Vagina (tissue), 2 donors: ENCODE measurements at regions not wholly inside any gene's neighbourhood (a gene's known extent, or its start where the extent isn't known, plus 50 kb on each side); places are given as distances from the start of the nearest gene placed in this dataset.

Source experiments
- DNase-seq, 2 donors: peaks; one replicate each; pipeline ENCODE4 v3.0.0-alpha.2; 2017; ENCODE audit errors: extremely low spot score in 2 of 2
- H3K27ac ChIP-seq: fragments of 200-600 bp; sonication (generic); one replicate; pipeline ENCODE4 v1.5.1; 2019
- H3K27me3 ChIP-seq: fragments of 200-600 bp; sonication (generic); one replicate; pipeline ENCODE4 v1.5.1; 2019
- H3K36me3 ChIP-seq, 2 donors: fragments of 200-600 bp; sonication (generic); one replicate each; pipeline ENCODE4 v1.5.1; 2017 to 2019
- H3K4me1 ChIP-seq: fragments of 200-600 bp; sonication (generic); one replicate; pipeline ENCODE4 v1.5.1; 2019
- H3K4me3 ChIP-seq, 2 donors: fragments of 200-600 bp; sonication (generic); 1 replicate in 1 of 2; 2 replicates in 1 of 2; pipeline ENCODE4 v1.5.1; 2016 to 2019
- H3K9me3 ChIP-seq: fragments of 200-600 bp; sonication (generic); one replicate; pipeline ENCODE4 v1.5.1; 2019
- POLR2A ChIP-seq, 2 donors: fragments of 450-650 bp; IDR thresholded peaks; one replicate each; pipeline ENCODE4 v1.6.1; 2017; ENCODE audit warnings: antibody characterized with exemption in 2 of 2, mild to moderate bottlenecking in 2 of 2, moderate library complexity in 2 of 2
- POLR2AphosphoS5 ChIP-seq, 2 donors: sonication (generic); formaldehyde crosslinking; IDR thresholded peaks; one replicate each; pipeline ENCODE4 v1.9.0; 2017; ENCODE audit warnings: antibody characterized with exemption in 2 of 2, mild to moderate bottlenecking in 2 of 2, low read depth in 1 of 2; ENCODE audit not compliant: insufficient read depth in 1 of 2
- intact Hi-C: fragments of 100-400 bp; cut with DNase I; formaldehyde crosslinking; loops from one replicate; pipeline ENCODE4 v1.15.1; 2023
- TF ChIP-seq, protein P1 (sequence below), 3 experiments: fragments of 450-650 bp in 2 of 3; fragments of 200-600 bp in 1 of 3; sonication (generic) in 1 of 3; IDR thresholded peaks; one replicate each; pipeline ENCODE4 v1.5.1; 2017 to 2019; ENCODE audit warnings: antibody characterized with exemption in 3 of 3, mild to moderate bottlenecking in 2 of 3, moderate library complexity in 2 of 3

DNA sequence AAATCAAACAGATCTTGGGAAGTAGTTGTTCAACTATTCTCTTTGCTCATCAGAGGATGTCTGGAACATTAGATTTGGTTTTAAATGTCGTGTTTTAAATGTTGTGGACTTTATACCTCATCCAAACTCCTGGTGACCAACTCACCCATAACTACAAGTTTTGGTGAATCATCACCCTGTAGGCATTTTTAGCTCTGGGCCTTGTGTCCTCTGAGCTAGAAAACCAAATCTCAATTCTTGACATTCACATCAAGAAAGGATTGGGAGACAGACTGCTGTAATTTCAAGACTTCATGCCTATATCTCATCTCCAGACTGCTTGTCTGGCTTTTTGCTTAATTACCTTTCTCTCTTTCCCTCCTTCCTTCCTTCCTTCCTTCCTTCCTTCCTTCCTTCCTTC, 228.5 kb upstream of the ROBO2 start:
- Histone ChIP-seq H3K9me3 (no peaks in the 10 kb centered on the region), H3K4me1 (no peaks in the 10 kb centered on the region), H3K27ac (no peak overlapping the region), H3K4me3 (no peak overlapping the region), H3K36me3 (no peaks in the 10 kb centered on the region), H3K27me3 (no peaks in the 10 kb centered on the region)
- no peak for DNase-seq
- no peak for TF ChIP-seq POLR2AphosphoS5 (IDR thresholded peaks at IDR 0.05; ENCODE audit: insufficient read depth in 1 of 2, low read depth in 1 of 2)
- intact Hi-C loops = no loop called here

DNA sequence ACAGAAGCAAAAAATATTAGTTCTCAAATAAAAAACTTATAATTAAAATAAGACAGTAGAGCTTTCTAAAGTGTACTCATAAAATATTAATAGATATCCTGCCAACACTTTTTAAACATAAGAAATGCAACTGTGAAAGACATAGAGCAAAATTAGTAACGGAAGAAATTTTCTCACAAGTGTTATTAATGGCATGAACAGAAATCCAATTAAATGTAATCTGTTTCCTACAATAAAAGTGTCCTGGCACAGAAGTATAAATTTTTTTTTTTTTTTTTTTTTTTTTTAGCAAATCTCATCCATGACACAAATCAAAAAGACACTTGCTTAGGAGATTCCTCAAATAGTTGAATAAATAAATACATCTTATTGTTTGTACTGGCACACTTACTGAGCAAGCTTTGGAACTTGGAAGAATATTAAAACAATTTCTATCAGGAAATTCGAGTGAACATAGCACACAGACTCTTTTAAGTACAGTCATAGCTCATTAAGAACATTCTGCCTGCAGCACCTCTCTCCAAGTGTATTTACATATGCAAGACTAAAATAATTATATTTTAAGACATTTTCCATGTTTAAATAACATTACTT, 227.2 kb upstream of the ROBO2 start:
- Histone ChIP-seq H3K36me3 (no peaks in the 10 kb centered on the region), H3K4me3 (no peak overlapping the region), H3K4me1 (no peaks in the 10 kb centered on the region), H3K9me3 (no peaks in the 10 kb centered on the region), H3K27ac (no peak overlapping the region), H3K27me3 (no peaks in the 10 kb centered on the region)
- TF ChIP-seq POLR2A (IDR thresholded peaks at IDR 0.05) = no peak
- TF ChIP-seq POLR2AphosphoS5 (IDR thresholded peaks at IDR 0.05; ENCODE audit: insufficient read depth in 1 of 2, low read depth in 1 of 2) = no peak
- intact Hi-C loops = no loop called here
- no peak for DNase-seq

DNA sequence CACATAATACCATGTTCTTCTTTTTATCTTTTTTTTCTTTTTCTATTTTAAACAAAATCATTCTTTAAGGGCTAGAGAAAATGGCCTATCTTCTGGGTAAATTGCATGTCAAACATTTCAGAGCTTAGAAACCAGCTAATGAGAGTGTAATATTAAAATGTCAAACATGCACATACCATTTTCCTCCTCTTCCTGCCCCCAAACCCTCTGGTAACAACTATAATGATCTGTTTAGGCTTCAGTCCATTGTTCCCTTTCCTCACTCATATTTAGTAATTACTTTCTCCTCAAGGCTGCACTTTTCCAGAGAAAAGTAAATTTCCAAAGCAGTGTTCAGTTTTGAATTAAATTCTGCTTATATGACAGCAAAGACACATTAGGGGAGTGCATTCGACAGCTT, 224.3 kb upstream of the ROBO2 start:
- H3K36me3 ChIP-seq = no peaks in the 10 kb centered on the region
- intact Hi-C loops = no loop called here
- H3K4me1 ChIP-seq = no peaks in the 10 kb centered on the region
- no peak overlapping the region for H3K27ac ChIP-seq
- TF ChIP-seq POLR2AphosphoS5 (IDR thresholded peaks at IDR 0.05; ENCODE audit: insufficient read depth in 1 of 2, low read depth in 1 of 2) = no peak
- TF ChIP-seq, protein P1, sequence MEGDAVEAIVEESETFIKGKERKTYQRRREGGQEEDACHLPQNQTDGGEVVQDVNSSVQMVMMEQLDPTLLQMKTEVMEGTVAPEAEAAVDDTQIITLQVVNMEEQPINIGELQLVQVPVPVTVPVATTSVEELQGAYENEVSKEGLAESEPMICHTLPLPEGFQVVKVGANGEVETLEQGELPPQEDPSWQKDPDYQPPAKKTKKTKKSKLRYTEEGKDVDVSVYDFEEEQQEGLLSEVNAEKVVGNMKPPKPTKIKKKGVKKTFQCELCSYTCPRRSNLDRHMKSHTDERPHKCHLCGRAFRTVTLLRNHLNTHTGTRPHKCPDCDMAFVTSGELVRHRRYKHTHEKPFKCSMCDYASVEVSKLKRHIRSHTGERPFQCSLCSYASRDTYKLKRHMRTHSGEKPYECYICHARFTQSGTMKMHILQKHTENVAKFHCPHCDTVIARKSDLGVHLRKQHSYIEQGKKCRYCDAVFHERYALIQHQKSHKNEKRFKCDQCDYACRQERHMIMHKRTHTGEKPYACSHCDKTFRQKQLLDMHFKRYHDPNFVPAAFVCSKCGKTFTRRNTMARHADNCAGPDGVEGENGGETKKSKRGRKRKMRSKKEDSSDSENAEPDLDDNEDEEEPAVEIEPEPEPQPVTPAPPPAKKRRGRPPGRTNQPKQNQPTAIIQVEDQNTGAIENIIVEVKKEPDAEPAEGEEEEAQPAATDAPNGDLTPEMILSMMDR (IDR thresholded peaks at IDR 0.05) = no peak
- no peaks in the 10 kb centered on the region for H3K9me3 ChIP-seq
- H3K27me3 ChIP-seq = no peaks in the 10 kb centered on the region
- no peak overlapping the region for H3K4me3 ChIP-seq
- no peak for DNase-seq

DNA sequence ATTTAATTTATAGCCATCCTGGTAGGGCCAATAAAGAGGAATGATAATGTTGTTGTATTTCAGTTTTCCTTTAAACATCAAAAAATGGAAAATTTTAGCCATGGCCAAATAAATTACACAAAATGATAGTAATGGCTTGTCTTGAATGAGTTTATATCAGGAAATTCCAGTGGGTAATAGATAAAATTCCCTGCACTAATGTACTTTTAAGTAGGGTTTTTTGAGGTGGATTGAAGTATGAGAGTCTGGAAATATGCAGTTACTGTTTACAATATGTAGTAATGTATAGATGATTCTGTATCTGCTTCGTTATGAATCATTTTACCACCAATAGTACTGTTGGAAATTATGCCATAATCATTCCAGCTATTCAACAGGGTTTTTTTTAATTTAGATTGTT, 219.4 kb upstream of the ROBO2 start:
- no peak for DNase-seq
- intact Hi-C loops = no loop called here
- H3K4me3 ChIP-seq = no peak overlapping the region

DNA sequence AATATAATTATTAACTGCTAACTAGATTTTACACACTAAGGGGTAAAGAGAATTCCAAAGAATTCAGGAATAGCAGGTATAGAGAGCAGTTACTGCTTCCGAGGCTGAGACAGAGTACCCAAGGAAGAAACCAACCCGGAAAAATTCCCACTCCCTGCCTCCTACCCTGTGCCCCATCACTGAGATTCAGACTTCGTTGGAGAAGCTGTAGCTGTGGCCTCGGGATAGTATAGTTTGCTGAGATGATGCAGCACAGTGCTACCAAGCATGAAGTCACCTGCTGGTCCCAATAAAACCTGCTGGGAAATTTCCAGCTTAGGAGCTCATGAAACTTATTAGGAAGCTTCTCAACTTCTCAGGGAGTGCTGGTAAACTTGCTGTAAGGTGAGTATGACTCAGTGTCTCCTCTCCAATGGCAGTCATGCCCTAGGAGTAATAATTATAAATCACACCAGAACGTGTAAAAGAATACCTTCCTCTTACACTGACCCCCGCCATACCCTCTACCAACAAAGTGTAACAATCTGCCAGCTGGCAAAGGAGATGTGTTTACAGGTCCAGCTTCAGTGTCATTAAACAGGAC, 215.2 kb upstream of the ROBO2 start:
- Histone ChIP-seq H3K27ac (no peak overlapping the region), H3K36me3 (no peaks in the 10 kb centered on the region), H3K4me3 (no peak overlapping the region), H3K4me1 (peaks cover 8% of the 10 kb centered on the region), H3K9me3 (no peaks in the 10 kb centered on the region), H3K27me3 (no peaks in the 10 kb centered on the region)
- DNase-seq = no peak
- intact Hi-C loops = no loop called here
- TF ChIP-seq, protein P1 (IDR thresholded peaks at IDR 0.05) = no peak
- TF ChIP-seq POLR2AphosphoS5 (IDR thresholded peaks at IDR 0.05; ENCODE audit: insufficient read depth in 1 of 2, low read depth in 1 of 2) (no peak), POLR2A (IDR thresholded peaks at IDR 0.05) (no peak)

More for the DNA sequence above, 219.4 kb upstream of the ROBO2 start:
- TF ChIP-seq POLR2AphosphoS5 (IDR thresholded peaks at IDR 0.05; ENCODE audit: insufficient read depth in 1 of 2, low read depth in 1 of 2) (no peak), POLR2A (IDR thresholded peaks at IDR 0.05) (no peak)
- TF ChIP-seq, protein P1 (IDR thresholded peaks at IDR 0.05) = no peak
- Histone ChIP-seq H3K4me1 (no peaks in the 10 kb centered on the region), H3K36me3 (no peaks in the 10 kb centered on the region), H3K9me3 (no peaks in the 10 kb centered on the region), H3K27ac (no peak overlapping the region), H3K27me3 (no peaks in the 10 kb centered on the region)

DNA sequence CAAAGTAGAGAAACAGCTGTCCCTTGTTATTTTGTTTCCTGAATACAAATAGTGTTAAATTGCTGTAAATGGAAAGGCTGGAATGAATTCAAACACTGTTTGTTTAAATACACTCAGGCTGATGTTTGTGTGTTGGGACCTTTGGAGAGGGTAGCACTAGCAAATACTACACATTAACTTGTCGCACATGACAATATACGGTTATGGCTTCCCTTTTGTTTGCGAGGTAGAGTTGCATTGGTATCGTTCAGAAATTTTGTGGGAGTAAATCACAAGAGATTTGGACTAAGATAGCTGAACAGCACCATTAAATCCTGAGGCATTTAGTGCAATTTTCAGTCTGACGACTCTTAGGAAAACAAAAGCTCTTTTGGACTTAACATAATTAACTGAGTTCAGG, 213.0 kb upstream of the ROBO2 start:
- Histone ChIP-seq H3K9me3 (no peaks in the 10 kb centered on the region), H3K4me1 (peaks cover 8% of the 10 kb centered on the region), H3K36me3 (no peaks in the 10 kb centered on the region), H3K4me3 (no peak overlapping the region), H3K27me3 (no peaks in the 10 kb centered on the region), H3K27ac (no peak overlapping the region)
- intact Hi-C loops = no loop called here
- DNase-seq = no peak
- TF ChIP-seq POLR2AphosphoS5 (IDR thresholded peaks at IDR 0.05; ENCODE audit: insufficient read depth in 1 of 2, low read depth in 1 of 2) (no peak), POLR2A (IDR thresholded peaks at IDR 0.05) (no peak)
- TF ChIP-seq, protein P1 (IDR thresholded peaks at IDR 0.05) = no peak
